ENCODE measurements at regions not wholly inside any gene's neighbourhood (a gene's known extent, or its start where the extent isn't known, plus 50 kb on each side); places are given as distances from the start of the nearest gene placed in this dataset.

DNA sequence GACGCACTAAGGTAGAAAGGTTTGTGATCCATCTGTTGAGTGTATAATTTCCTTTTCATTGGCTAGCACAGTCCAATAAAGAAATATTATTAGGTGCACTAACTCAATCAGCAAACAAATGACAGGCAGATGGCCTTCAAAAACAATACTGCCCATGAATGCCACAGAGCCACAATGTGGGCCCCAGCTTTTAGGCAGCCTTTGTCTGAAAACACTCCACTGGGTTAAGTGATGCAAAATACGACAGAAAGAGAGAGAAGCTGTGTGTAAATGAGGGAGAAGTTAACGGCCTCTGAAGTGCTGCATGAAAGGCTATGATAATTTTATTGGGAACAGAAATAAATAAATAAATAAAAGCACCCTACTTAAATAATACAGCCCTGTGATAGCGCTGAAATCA is 274.6 kb downstream of the NKX6-1 start:
- H3K4me3 Mint-ChIP-seq = no peak overlapping the region
- intact Hi-C loops (cut with micrococcal nuclease) = no loop called here
- Histone ChIP-seq H3K27me3 (ENCODE audit: control insufficient read depth, insufficient read depth, low read length) (no peaks in the 10 kb centered on the region), H3K9me3 (ENCODE audit: control insufficient read depth, insufficient read depth, low read length) (peaks cover 3% of the 10 kb centered on the region), H3K27ac (ENCODE audit: low read length) (no peak overlapping the region), H3K4me1 (ENCODE audit: control insufficient read depth, insufficient read depth, low read length) (no peaks in the 10 kb centered on the region), H3K36me3 (ENCODE audit: control insufficient read depth, insufficient read depth, low read length) (no peaks in the 10 kb centered on the region), H3K4me3 (ENCODE audit: low read length) (no peak overlapping the region)
- ATAC-seq (no peak), DNase-seq (no peak)
- TF ChIP-seq, protein P1, sequence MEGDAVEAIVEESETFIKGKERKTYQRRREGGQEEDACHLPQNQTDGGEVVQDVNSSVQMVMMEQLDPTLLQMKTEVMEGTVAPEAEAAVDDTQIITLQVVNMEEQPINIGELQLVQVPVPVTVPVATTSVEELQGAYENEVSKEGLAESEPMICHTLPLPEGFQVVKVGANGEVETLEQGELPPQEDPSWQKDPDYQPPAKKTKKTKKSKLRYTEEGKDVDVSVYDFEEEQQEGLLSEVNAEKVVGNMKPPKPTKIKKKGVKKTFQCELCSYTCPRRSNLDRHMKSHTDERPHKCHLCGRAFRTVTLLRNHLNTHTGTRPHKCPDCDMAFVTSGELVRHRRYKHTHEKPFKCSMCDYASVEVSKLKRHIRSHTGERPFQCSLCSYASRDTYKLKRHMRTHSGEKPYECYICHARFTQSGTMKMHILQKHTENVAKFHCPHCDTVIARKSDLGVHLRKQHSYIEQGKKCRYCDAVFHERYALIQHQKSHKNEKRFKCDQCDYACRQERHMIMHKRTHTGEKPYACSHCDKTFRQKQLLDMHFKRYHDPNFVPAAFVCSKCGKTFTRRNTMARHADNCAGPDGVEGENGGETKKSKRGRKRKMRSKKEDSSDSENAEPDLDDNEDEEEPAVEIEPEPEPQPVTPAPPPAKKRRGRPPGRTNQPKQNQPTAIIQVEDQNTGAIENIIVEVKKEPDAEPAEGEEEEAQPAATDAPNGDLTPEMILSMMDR (IDR thresholded peaks at IDR 0.05) = no peak
- peaks cover 3 to 5% of the 10 kb centered on the region in 2 donors for H3K9me3 Mint-ChIP-seq
- H3K27me3 Mint-ChIP-seq (ENCODE audit: low read depth in 2 of 2) = no peaks in the 10 kb centered on the region
- no peaks in the 10 kb centered on the region for H3K36me3 Mint-ChIP-seq
- H3K4me1 Mint-ChIP-seq = no peaks in the 10 kb centered on the region
- no peak overlapping the region for H3K27ac Mint-ChIP-seq
- 57% methylated on average over 3 of the region's 4 CpGs for WGBS (ENCODE audit: insufficient coverage)

DNA sequence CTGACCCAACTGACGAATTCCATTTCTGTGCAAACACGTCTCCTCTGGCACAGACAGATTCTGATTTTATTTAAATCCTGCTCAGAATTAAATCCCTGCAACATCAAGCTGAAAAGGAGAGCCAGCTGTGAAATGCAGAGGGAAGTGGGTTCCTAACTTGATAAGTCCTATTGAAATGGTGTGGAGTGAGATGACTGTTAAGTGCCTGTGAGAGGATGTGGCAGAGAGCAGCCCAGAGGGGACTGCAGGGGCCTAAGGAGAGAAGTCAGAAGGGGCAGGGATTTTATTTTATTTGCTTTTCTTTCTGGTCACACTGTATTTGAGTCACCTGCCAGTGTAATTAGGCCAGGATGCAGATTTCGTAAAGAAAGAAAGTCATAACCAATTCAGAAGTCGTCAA is 277.4 kb downstream of the NKX6-1 start:
- no peak for DNase-seq
- Mint-ChIP-seq H3K27ac (no peak overlapping the region), H3K27me3 (ENCODE audit: low read depth in 2 of 2) (no peaks in the 10 kb centered on the region), H3K4me3 (no peak overlapping the region), H3K4me1 (no peaks in the 10 kb centered on the region), H3K9me3 (peaks cover 3% of the 10 kb centered on the region in 2 donors), H3K36me3 (no peaks in the 10 kb centered on the region)
- no peak for ATAC-seq
- H3K27ac ChIP-seq (ENCODE audit: low read length) = no peak overlapping the region
- no peaks in the 10 kb centered on the region for H3K27me3 ChIP-seq (ENCODE audit: control insufficient read depth, insufficient read depth, low read length)
- no peak overlapping the region for H3K4me3 ChIP-seq (ENCODE audit: low read length)
- 83% methylated on average over 4 of the region's 4 CpGs for WGBS (ENCODE audit: insufficient coverage)
- no peaks in the 10 kb centered on the region for H3K36me3 ChIP-seq (ENCODE audit: control insufficient read depth, insufficient read depth, low read length)
- peaks cover 3% of the 10 kb centered on the region for H3K9me3 ChIP-seq (ENCODE audit: control insufficient read depth, insufficient read depth, low read length)
- TF ChIP-seq, protein P1 (IDR thresholded peaks at IDR 0.05) = no peak
- H3K4me1 ChIP-seq (ENCODE audit: control insufficient read depth, insufficient read depth, low read length) = no peaks in the 10 kb centered on the region
- intact Hi-C loops (cut with micrococcal nuclease) = no loop called here

DNA sequence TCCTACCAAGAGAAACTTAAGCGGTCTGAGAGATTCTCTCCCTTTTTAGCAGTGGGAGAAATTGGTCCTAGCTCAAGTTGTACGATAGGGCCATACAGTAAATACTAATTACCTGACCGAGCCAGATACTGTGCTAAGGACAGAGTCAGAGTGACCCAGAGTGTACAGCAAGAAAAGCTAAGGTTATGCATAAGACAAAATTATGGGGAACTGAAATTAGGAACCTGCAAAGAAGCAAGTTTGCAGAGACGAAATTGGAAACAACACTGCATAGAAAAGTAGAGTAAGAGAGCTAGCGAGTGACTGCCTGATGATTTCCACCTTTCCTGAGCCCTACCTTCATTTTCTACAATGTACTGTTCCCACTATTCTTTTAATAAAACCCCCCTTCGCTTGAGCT is 278.1 kb downstream of the NKX6-1 start:
- no peaks in the 10 kb centered on the region for H3K4me1 ChIP-seq (ENCODE audit: control insufficient read depth, insufficient read depth, low read length)
- H3K36me3 ChIP-seq (ENCODE audit: control insufficient read depth, insufficient read depth, low read length) = no peaks in the 10 kb centered on the region
- no peak overlapping the region for H3K4me3 Mint-ChIP-seq
- WGBS (ENCODE audit: insufficient coverage) = 82% methylated on average over 6 of the region's 6 CpGs
- H3K27me3 ChIP-seq (ENCODE audit: control insufficient read depth, insufficient read depth, low read length) = no peaks in the 10 kb centered on the region
- ATAC-seq = no peak
- TF ChIP-seq, protein P1 (IDR thresholded peaks at IDR 0.05) = no peak
- H3K9me3 Mint-ChIP-seq = peaks cover 3 to 6% of the 10 kb centered on the region in 2 donors
- no peaks in the 10 kb centered on the region for H3K36me3 Mint-ChIP-seq
- H3K9me3 ChIP-seq (ENCODE audit: control insufficient read depth, insufficient read depth, low read length) = no peaks in the 10 kb centered on the region
- H3K4me1 Mint-ChIP-seq = no peaks in the 10 kb centered on the region
- H3K4me3 ChIP-seq (ENCODE audit: low read length) = no peak overlapping the region
- intact Hi-C loops (cut with micrococcal nuclease) = no loop called here
- H3K27ac ChIP-seq (ENCODE audit: low read length) = no peak overlapping the region
- DNase-seq = no peak
- no peaks in the 10 kb centered on the region for H3K27me3 Mint-ChIP-seq (ENCODE audit: low read depth in 2 of 2)
- no peak overlapping the region for H3K27ac Mint-ChIP-seq

- no peaks in the 10 kb centered on the region for H3K9me3 ChIP-seq (ENCODE audit: control insufficient read depth, insufficient read depth, low read length)
- no peaks in the 10 kb centered on the region for H3K27me3 ChIP-seq (ENCODE audit: control insufficient read depth, insufficient read depth, low read length)
- Mint-ChIP-seq H3K4me3 (no peak overlapping the region), H3K27me3 (ENCODE audit: low read depth in 2 of 2) (no peaks in the 10 kb centered on the region), H3K36me3 (no peaks in the 10 kb centered on the region), H3K4me1 (no peaks in the 10 kb centered on the region), H3K9me3 (peaks cover 0 to 3% of the 10 kb centered on the region in 2 donors), H3K27ac (no peak overlapping the region)
- H3K4me1 ChIP-seq (ENCODE audit: control insufficient read depth, insufficient read depth, low read length) = no peaks in the 10 kb centered on the region
- no peak overlapping the region for H3K27ac ChIP-seq (ENCODE audit: low read length)
- H3K4me3 ChIP-seq (ENCODE audit: low read length) = no peak overlapping the region
- intact Hi-C loops (cut with micrococcal nuclease) = no loop called here
- ATAC-seq = no peak
- TF ChIP-seq, protein P1 (IDR thresholded peaks at IDR 0.05) = no peak
- no peaks in the 10 kb centered on the region for H3K36me3 ChIP-seq (ENCODE audit: control insufficient read depth, insufficient read depth, low read length)
- WGBS (ENCODE audit: insufficient coverage) = 76% methylated on average over 1 of the region's 1 CpG
- DNase-seq = no peak
These were observed 279.4 kb downstream of the NKX6-1 start for GRCh38 chr4:84219656-84220055.
